ENCODE measurements at regions not wholly inside any gene's neighbourhood (a gene's known extent, or its start where the extent isn't known, plus 50 kb on each side); places are given as distances from the start of the nearest gene placed in this dataset.
"Not testable (repeated sequence)": the region's sequence is repeated elsewhere in the genome, so short reads cannot be mapped to it uniquely, and the experiment has no call there.

DNA sequence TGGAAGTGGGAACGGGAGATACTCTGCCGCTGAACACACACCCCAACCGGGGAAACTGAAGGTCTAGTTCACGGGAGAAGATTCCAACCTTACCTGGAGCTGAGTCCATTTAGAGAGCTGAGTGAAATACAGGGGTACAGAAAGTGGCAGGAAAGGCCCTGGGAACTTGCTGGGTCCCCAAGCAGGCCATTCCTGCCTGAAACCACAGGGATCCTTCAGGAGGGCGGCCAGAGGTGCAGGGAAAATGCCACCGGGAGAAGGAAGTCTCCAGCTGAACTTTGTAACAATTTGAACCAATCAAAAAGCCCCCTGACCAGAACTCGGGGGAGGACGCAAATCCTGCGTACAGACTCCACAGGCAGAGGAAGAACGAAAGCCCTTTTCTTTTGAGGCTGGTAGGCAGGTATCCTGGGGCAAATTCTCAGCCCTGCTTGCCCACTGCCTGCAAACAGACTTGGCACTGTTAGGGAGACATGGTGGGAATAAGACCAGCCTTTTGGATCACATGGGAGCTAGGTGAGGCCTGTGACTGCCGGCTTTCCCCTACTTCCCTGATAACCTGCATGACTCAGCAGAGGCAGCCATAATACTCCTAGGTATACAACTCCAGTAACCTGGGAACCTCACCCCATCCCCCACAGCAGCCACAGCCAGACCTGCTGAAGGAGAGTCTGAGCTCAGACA, 170.9 kb downstream of the SEC23A start:
- ATAC-seq = no peak
- no peaks in the 10 kb centered on the region for H3K9me3 Mint-ChIP-seq

GRCh38 chr14:38930898-38931297, 172.1 kb downstream of the SEC23A start:
- Mint-ChIP-seq H3K4me1 (no peaks in the 10 kb centered on the region), H3K4me3 (no peak overlapping the region), H3K36me3 (ENCODE audit: low read depth) (no peaks in the 10 kb centered on the region), H3K27me3 (no peaks in the 10 kb centered on the region), H3K9me3 (no peaks in the 10 kb centered on the region), H3K27ac (no peak overlapping the region)
- ATAC-seq (no peak), DNase-seq (no peak)

More for the DNA sequence above, 170.9 kb downstream of the SEC23A start:
- no peak for DNase-seq
- Mint-ChIP-seq H3K36me3 (ENCODE audit: low read depth) (no peaks in the 10 kb centered on the region), H3K4me1 (no peaks in the 10 kb centered on the region), H3K4me3 (no peak overlapping the region), H3K27me3 (no peaks in the 10 kb centered on the region), H3K27ac (no peak overlapping the region)

DNA sequence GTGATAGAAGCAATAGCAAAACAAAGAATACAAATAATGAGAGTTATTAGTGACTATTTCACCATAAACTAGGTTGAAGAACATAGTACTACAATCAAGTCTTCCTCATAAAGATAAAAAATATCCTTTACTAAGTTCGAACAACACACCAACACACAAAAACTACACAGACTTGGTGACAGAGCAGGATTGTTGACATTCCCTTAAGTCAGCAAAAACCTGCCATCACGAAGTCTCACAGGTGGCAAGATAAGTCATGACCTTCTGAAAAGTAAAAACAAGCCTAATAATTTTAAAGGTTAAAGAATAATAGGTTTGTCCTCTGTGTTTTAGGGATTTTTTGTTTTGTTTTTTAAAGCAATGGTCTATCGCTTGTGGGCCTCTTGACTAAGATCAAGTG, 173.0 kb downstream of the SEC23A start:
- Mint-ChIP-seq H3K9me3 (no peaks in the 10 kb centered on the region), H3K4me1 (no peaks in the 10 kb centered on the region), H3K27me3 (no peaks in the 10 kb centered on the region), H3K4me3 (no peak overlapping the region), H3K36me3 (ENCODE audit: low read depth) (no peaks in the 10 kb centered on the region), H3K27ac (no peak overlapping the region)
- no peak for DNase-seq
- ATAC-seq = no peak

DNA sequence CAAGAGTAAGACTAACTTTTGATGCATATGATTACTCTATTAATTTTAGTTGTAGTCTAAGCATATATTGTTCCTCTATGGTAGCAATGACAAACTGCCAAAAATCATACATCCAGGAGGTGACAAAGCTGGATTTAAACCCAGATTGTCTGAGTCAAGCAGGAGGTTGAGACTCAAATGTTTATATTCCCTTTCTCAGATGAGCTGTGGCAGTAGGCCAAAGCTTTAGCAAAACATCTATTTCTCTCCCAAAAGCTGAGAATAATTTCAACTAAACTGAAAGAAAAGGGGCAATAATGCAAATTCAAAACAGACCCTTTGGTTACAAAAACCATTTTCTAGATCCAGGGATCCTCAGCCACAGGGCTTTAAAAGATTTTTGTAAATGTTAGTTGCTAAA, 173.6 kb downstream of the SEC23A start:
- ATAC-seq = no peak

DNA sequence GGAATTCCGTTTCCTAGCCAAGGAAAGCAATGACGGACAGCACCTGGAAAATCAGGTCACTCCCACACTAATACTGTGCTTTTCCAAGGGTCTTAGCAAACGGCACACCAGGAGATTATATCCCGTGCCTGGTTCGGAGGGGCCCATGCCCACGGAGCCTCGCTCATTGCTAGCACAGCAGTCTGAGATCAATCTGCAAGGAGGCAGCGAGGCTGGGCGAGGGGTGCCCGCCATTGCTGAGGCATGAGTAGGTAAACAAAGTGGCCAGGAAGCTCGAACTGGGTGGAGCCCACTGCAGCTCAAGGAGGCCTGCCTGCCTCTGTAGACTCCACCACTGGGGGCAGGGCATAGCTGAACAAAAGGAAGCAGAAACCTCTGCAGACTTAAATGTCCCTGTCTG, 181.1 kb downstream of the SEC23A start:
- H3K27ac Mint-ChIP-seq; H3K9me3 Mint-ChIP-seq; DNase-seq; H3K4me3 Mint-ChIP-seq; H3K36me3 Mint-ChIP-seq (ENCODE audit: low read depth); H3K4me1 Mint-ChIP-seq; ATAC-seq; H3K27me3 Mint-ChIP-seq: not testable (repeated sequence)

More for the DNA sequence above, 173.6 kb downstream of the SEC23A start:
- Mint-ChIP-seq H3K36me3 (ENCODE audit: low read depth) (no peaks in the 10 kb centered on the region), H3K4me3 (no peak overlapping the region), H3K9me3 (no peaks in the 10 kb centered on the region), H3K27ac (no peak overlapping the region), H3K4me1 (no peaks in the 10 kb centered on the region), H3K27me3 (no peaks in the 10 kb centered on the region)
- DNase-seq = no peak

- no peaks in the 10 kb centered on the region for H3K36me3 Mint-ChIP-seq (ENCODE audit: low read depth)
- DNase-seq (no peak), ATAC-seq (no peak)
- no peak overlapping the region for H3K4me3 Mint-ChIP-seq
- no peak overlapping the region for H3K27ac Mint-ChIP-seq
- H3K27me3 Mint-ChIP-seq = peaks cover 4% of the 10 kb centered on the region
- H3K9me3 Mint-ChIP-seq = peaks cover 5% of the 10 kb centered on the region
- H3K4me1 Mint-ChIP-seq = no peaks in the 10 kb centered on the region
Measured at GRCh38 chr14:38915125-38915524, 187.9 kb downstream of the SEC23A start.

GRCh38 chr14:38910092-38910491, 192.9 kb downstream of the SEC23A start:
- Mint-ChIP-seq H3K4me1 (no peaks in the 10 kb centered on the region), H3K9me3 (no peaks in the 10 kb centered on the region), H3K36me3 (ENCODE audit: low read depth) (no peaks in the 10 kb centered on the region), H3K27me3 (peaks cover 2% of the 10 kb centered on the region), H3K27ac (no peak overlapping the region), H3K4me3 (no peak overlapping the region)
- DNase-seq = no peak
- ATAC-seq = no peak

GRCh38 chr14:38904959-38905358, 198.1 kb downstream of the SEC23A start:
- Mint-ChIP-seq H3K36me3 (ENCODE audit: low read depth) (no peaks in the 10 kb centered on the region), H3K27me3 (peaks cover 11% of the 10 kb centered on the region), H3K4me3 (no peak overlapping the region), H3K4me1 (no peaks in the 10 kb centered on the region), H3K27ac (no peak overlapping the region), H3K9me3 (no peaks in the 10 kb centered on the region)
- ATAC-seq = no peak
- no peak for DNase-seq

DNA sequence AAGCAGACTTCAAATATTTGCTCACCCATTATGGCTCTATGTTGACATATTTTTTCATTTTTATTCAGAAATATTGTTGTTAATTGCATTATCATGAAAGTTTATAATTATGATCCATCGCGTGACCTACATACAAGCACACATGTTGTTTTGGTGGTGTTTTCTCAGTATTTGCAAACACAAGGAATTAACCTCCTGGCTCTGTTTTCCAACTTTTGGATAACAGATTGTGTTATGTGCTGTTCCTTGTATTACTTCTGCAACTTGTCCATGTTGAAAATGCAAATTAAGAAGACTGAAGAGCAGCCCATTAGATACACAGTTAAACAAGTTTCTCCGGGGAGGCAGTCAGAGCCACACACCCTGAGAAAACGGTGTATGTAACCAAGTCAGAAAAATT, 201.2 kb downstream of the SEC23A start:
- H3K36me3 Mint-ChIP-seq (ENCODE audit: low read depth) = no peaks in the 10 kb centered on the region
- no peaks in the 10 kb centered on the region for H3K9me3 Mint-ChIP-seq
- H3K4me1 Mint-ChIP-seq = no peaks in the 10 kb centered on the region
- DNase-seq = no peak
- H3K27ac Mint-ChIP-seq = no peak overlapping the region
- no peak for ATAC-seq
- no peak overlapping the region for H3K4me3 Mint-ChIP-seq
- H3K27me3 Mint-ChIP-seq = peaks cover 9% of the 10 kb centered on the region

DNA sequence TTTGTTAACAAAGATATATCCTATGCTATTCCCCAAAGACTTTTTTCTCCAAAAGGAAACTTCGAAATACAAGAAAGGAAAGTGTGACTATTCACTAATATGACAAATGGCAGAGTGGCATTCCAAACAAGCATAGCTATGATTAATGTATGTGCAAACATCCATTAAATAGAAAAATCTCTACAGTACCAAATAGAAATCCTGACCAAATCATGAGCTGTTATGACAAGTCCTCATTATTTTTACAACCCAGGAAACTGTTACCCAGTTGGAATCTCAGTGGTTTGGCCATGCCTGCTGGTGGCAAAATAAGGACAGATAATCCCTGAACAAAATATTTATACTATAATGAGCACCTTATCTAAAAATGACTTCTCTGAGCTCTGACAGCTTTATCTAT, 202.1 kb downstream of the SEC23A start:
- ATAC-seq = no peak
- H3K36me3 Mint-ChIP-seq (ENCODE audit: low read depth) = no peaks in the 10 kb centered on the region

GRCh38 chr14:38887696-38888095, 215.3 kb downstream of the SEC23A start:
- H3K9me3 Mint-ChIP-seq = no peaks in the 10 kb centered on the region
- no peaks in the 10 kb centered on the region for H3K4me1 Mint-ChIP-seq
- H3K27me3 Mint-ChIP-seq = peaks cover 3% of the 10 kb centered on the region
- DNase-seq = no peak
- H3K36me3 Mint-ChIP-seq (ENCODE audit: low read depth) = no peaks in the 10 kb centered on the region
- no peak overlapping the region for H3K4me3 Mint-ChIP-seq
- H3K27ac Mint-ChIP-seq = no peak overlapping the region
- ATAC-seq = no peak

More for the DNA sequence above, 202.1 kb downstream of the SEC23A start:
- no peaks in the 10 kb centered on the region for H3K9me3 Mint-ChIP-seq
- no peak for DNase-seq
- no peak overlapping the region for H3K4me3 Mint-ChIP-seq
- H3K27me3 Mint-ChIP-seq = peaks cover 9% of the 10 kb centered on the region
- no peak overlapping the region for H3K27ac Mint-ChIP-seq
- no peaks in the 10 kb centered on the region for H3K4me1 Mint-ChIP-seq

DNA sequence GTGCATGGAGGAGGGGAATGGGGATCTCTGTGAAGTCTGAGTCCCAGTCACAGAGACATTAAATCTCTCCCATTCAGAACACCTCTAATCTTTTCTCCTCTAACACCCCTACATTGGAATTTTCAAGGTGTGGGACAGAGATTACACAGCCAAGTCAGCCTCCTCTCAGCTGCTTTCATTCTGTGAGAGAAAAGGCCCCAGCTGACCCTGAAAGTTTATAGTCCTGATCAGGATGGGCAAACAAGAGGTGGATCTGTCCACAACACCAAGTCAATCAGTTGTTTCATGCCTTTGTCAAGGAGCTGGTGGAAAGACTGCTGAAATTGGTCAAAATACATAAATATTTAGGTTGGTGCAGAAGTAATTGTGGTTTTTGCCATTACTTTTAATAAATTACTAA, 218.9 kb downstream of the SEC23A start:
- H3K27me3 Mint-ChIP-seq = peaks cover 4% of the 10 kb centered on the region
- no peak overlapping the region for H3K4me3 Mint-ChIP-seq
- no peaks in the 10 kb centered on the region for H3K9me3 Mint-ChIP-seq
- no peaks in the 10 kb centered on the region for H3K36me3 Mint-ChIP-seq (ENCODE audit: low read depth)
- no peak for DNase-seq
- H3K27ac Mint-ChIP-seq = no peak overlapping the region
- ATAC-seq = no peak
- H3K4me1 Mint-ChIP-seq = no peaks in the 10 kb centered on the region

DNA sequence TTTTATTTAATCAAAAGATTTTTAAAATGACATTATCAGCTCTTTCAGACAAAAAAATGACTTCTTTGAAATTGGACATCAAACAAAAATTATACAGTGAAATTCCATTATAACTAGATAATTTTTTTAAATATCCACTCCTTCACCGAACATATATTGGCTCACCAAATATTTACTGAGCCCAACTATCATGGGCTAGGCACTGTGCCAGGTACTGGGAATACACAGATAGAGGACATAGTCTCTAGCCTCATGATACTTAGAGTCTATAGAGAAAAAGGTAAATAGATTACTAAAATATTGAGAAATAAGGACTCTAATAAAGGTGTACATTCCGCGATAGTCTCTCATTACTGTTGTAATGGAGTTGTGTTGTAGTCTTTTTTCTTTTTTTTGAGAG, 219.9 kb downstream of the SEC23A start:
- Mint-ChIP-seq H3K27ac (no peak overlapping the region), H3K4me3 (no peak overlapping the region), H3K9me3 (no peaks in the 10 kb centered on the region), H3K4me1 (no peaks in the 10 kb centered on the region), H3K27me3 (peaks cover 4% of the 10 kb centered on the region), H3K36me3 (ENCODE audit: low read depth) (no peaks in the 10 kb centered on the region)
- ATAC-seq = no peak
- no peak for DNase-seq

DNA sequence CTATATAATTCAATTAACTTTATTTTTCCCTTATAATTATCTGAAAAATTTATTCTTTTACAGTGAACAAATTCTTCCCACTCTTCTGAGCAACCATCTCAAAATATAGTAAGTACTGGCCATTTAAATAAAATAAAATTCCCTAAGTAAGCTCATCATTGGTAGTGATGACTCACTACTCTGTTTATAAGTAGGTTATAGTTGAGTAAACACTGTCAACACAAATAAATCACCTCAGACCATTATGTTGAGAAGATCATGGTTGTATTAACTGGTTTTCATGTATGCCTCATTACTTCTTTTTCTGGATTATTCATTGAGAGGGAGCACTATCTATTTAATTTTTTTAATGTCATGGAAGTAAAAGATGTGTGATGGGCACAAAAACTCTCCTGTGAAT, 220.5 kb downstream of the SEC23A start:
- no peak overlapping the region for H3K4me3 Mint-ChIP-seq
- H3K9me3 Mint-ChIP-seq = no peaks in the 10 kb centered on the region
- DNase-seq = no peak
- H3K36me3 Mint-ChIP-seq (ENCODE audit: low read depth) = no peaks in the 10 kb centered on the region
- H3K27me3 Mint-ChIP-seq = peaks cover 1% of the 10 kb centered on the region
- H3K27ac Mint-ChIP-seq = no peak overlapping the region
- H3K4me1 Mint-ChIP-seq = no peaks in the 10 kb centered on the region
- no peak for ATAC-seq

GRCh38 chr14:38880643-38881524, 222.2 kb downstream of the SEC23A start:
- Mint-ChIP-seq H3K27me3 (peaks cover 3% of the 10 kb centered on the region), H3K9me3 (no peaks in the 10 kb centered on the region), H3K4me1 (no peaks in the 10 kb centered on the region), H3K4me3 (no peak overlapping the region), H3K27ac (no peak overlapping the region), H3K36me3 (ENCODE audit: low read depth) (no peaks in the 10 kb centered on the region)
- ATAC-seq (no peak), DNase-seq (no peak)
